Upper lobe of left lung (tissue), 6 donors: ENCODE measurements at regions not wholly inside any gene's neighbourhood (a gene's known extent, or its start where the extent isn't known, plus 50 kb on each side); places are given as distances from the start of the nearest gene placed in this dataset.

Experiments
- ATAC-seq, 2 donors: fragments of 200-7000 bp; cut with Tn5 transposase; one replicate each; pipeline ENCODE4 v1.9.1; 2022; ENCODE audit warnings: mild to moderate bottlenecking in 2 of 2, moderate library complexity in 2 of 2; ENCODE audit not compliant: low FRiP score in 2 of 2
- DNase-seq, 2 donors: peaks; one replicate each; pipeline ENCODE4 v3.0.0-alpha.2; 2019 to 2020
- H3K27ac ChIP-seq, 4 donors: fragments of 200-600 bp; sonication (generic); one replicate each; pipeline ENCODE4 v1.5.1; 2016 to 2019
- H3K27me3 ChIP-seq, 4 donors: fragments of 200-600 bp; sonication (generic); one replicate each; pipeline ENCODE4 v1.5.1; 2017 to 2019
- H3K36me3 ChIP-seq, 4 donors: fragments of 200-600 bp; sonication (generic); one replicate each; pipeline ENCODE4 v1.5.1; 2016 to 2019
- H3K4me1 ChIP-seq, 4 donors: fragments of 200-600 bp; sonication (generic); one replicate each; pipeline ENCODE4 v1.5.1; 2018 to 2019
- H3K4me3 ChIP-seq, 4 donors: fragments of 200-600 bp; sonication (generic); one replicate each; pipeline ENCODE4 v1.5.1; 2017 to 2019; ENCODE audit warnings: mild to moderate bottlenecking in 2 of 4, moderate library complexity in 1 of 4
- H3K9me3 ChIP-seq, 4 donors: fragments of 200-600 bp; sonication (generic); one replicate each; pipeline ENCODE4 v1.5.1; 2018 to 2019
- CTCF ChIP-seq, 6 experiments: fragments of 450-650 bp in 4 of 6; fragments of 200-600 bp in 2 of 6; sonication (generic) in 2 of 6; IDR thresholded peaks; one replicate each; pipeline ENCODE4 v1.5.1; 2016 to 2019; ENCODE audit warnings: antibody characterized with exemption in 6 of 6
- EP300 ChIP-seq, 4 donors: sonication (generic); formaldehyde crosslinking; IDR thresholded peaks; one replicate each; pipeline ENCODE4 v1.5.1; 2017; ENCODE audit warnings: antibody characterized with exemption in 4 of 4, control low read depth in 2 of 4
- POLR2A ChIP-seq, 4 donors: fragments of 450-650 bp; IDR thresholded peaks; one replicate each; pipeline ENCODE4 v1.5.1; 2016 to 2017; ENCODE audit warnings: antibody characterized with exemption in 4 of 4, mild to moderate bottlenecking in 2 of 4
- POLR2AphosphoS5 ChIP-seq, 2 donors: sonication (generic); formaldehyde crosslinking; IDR thresholded peaks; one replicate each; pipeline ENCODE4 v1.5.1; 2017; ENCODE audit warnings: antibody characterized with exemption in 2 of 2
- WGBS, 2 donors: methylation state at CpG; one replicate each; pipeline ENCODE4 v1.1.5; 2017 to 2018; 5-methylcytosine and 5-hydroxymethylcytosine counted together
- donor health status: DM: no; HTN: no; CAD: no; lungs with moderate emphysema.
- donor health status: DM: no; HTN: yes; CAD: no; lungs with severe emphysema.

GRCh38 chr7:54345746-54346145, 196.4 kb upstream of the VSTM2A start:
- Histone ChIP-seq H3K9me3 (no peaks in the 10 kb centered on the region), H3K4me3 (no peak overlapping the region), H3K4me1 (no peaks in the 10 kb centered on the region), H3K27ac (no peak overlapping the region), H3K27me3 (no peaks in the 10 kb centered on the region), H3K36me3 (no peaks in the 10 kb centered on the region)
- 74 to 90% methylated on average over 1 of the region's 1 CpG for WGBS, 2 donors
- TF ChIP-seq POLR2AphosphoS5 (IDR thresholded peaks at IDR 0.05): no peak
- TF ChIP-seq EP300 (IDR thresholded peaks at IDR 0.05): no peak
- no peak for TF ChIP-seq CTCF (IDR thresholded peaks at IDR 0.05)
- TF ChIP-seq POLR2A (IDR thresholded peaks at IDR 0.05): no peak
- no peak for DNase-seq
- no peak for ATAC-seq

- DNase-seq (no peak), ATAC-seq (no peak)
- H3K27me3 ChIP-seq: no peaks in the 10 kb centered on the region
- peaks cover 0 to 3% (median 0%) of the 10 kb centered on the region in 4 donors for H3K9me3 ChIP-seq
- WGBS, 2 donors: 72 to 73% methylated on average over 3 of the region's 3 CpGs
- H3K4me3 ChIP-seq: no peak overlapping the region
- no peaks in the 10 kb centered on the region for H3K36me3 ChIP-seq
- TF ChIP-seq EP300 (IDR thresholded peaks at IDR 0.05) (no peak), POLR2A (IDR thresholded peaks at IDR 0.05) (no peak), POLR2AphosphoS5 (IDR thresholded peaks at IDR 0.05) (no peak), CTCF (IDR thresholded peaks at IDR 0.05) (no peak)
- no peak overlapping the region for H3K27ac ChIP-seq
- H3K4me1 ChIP-seq: no peaks in the 10 kb centered on the region
Measured at GRCh38 chr7:54349229-54349628, 192.9 kb upstream of the VSTM2A start.

GRCh38 chr7:54354436-54354835, 187.7 kb upstream of the VSTM2A start:
- Histone ChIP-seq H3K36me3 (no peaks in the 10 kb centered on the region), H3K4me3 (no peak overlapping the region), H3K27me3 (no peaks in the 10 kb centered on the region), H3K27ac (no peak overlapping the region), H3K4me1 (no peaks in the 10 kb centered on the region), H3K9me3 (peaks cover 0 to 3% (median 0%) of the 10 kb centered on the region in 4 donors)
- TF ChIP-seq CTCF (IDR thresholded peaks at IDR 0.05) (no peak), EP300 (IDR thresholded peaks at IDR 0.05) (no peak), POLR2AphosphoS5 (IDR thresholded peaks at IDR 0.05) (no peak), POLR2A (IDR thresholded peaks at IDR 0.05) (no peak)
- WGBS, 2 donors: 71 to 78% methylated on average over 8 of the region's 8 CpGs
- ATAC-seq: no peak
- DNase-seq: no peak

GRCh38 chr7:54355842-54356241, 186.3 kb upstream of the VSTM2A start:
- 69 to 87% methylated on average over 1 of the region's 1 CpG for WGBS, 2 donors
- peaks cover 0 to 3% (median 0%) of the 10 kb centered on the region in 4 donors for H3K9me3 ChIP-seq
- no peaks in the 10 kb centered on the region for H3K27me3 ChIP-seq
- no peak overlapping the region for H3K4me3 ChIP-seq
- no peaks in the 10 kb centered on the region for H3K36me3 ChIP-seq
- H3K27ac ChIP-seq: no peak overlapping the region
- ATAC-seq (no peak), DNase-seq (no peak)
- H3K4me1 ChIP-seq: no peaks in the 10 kb centered on the region
- TF ChIP-seq EP300 (IDR thresholded peaks at IDR 0.05): no peak
- no peak for TF ChIP-seq POLR2AphosphoS5 (IDR thresholded peaks at IDR 0.05)
- no peak for TF ChIP-seq POLR2A (IDR thresholded peaks at IDR 0.05)

DNA sequence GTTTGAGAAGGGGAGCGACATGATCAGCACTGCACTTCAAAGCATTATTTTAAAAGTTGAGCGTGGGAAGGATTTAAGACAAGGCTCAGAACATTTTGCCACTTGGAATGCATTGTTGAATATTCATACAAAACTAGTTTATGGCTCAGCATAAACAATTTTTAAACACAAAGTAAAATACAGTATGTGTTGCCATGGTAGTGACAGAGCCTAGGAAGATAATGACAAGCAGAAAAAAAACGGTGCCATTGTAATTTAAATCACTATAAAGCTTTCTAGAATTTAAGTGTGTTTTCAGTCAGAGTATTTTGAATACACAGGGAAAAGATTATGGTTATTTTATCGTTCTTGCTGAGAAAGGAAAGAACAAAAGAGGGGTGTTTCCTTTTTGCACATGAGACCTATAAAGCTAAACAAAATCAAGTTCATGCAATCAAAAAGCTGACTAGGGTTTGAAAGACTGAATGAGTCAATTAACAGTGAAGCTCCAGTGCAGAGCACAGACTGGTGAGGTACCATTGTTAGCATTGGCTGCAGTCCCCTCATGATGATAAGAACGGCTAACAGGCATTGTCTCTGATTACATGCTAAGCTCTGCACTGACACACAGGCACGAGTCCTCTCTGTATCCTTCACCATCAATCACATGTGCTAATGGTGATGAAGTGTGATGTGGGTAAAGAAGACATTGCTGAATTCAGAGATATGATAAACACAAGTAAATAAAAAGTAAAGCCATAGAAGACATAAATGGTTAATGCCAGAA, 181.9 kb upstream of the VSTM2A start:
- no peaks in the 10 kb centered on the region for H3K4me1 ChIP-seq
- H3K9me3 ChIP-seq: no peaks in the 10 kb centered on the region
- no peak overlapping the region for H3K4me3 ChIP-seq
- no peaks in the 10 kb centered on the region for H3K27me3 ChIP-seq
- DNase-seq: no peak
- H3K36me3 ChIP-seq: no peaks in the 10 kb centered on the region
- 58 to 59% methylated on average over 6 of the region's 6 CpGs for WGBS, 2 donors
- no peak for TF ChIP-seq EP300 (IDR thresholded peaks at IDR 0.05)
- no peak for TF ChIP-seq CTCF (IDR thresholded peaks at IDR 0.05)
- no peak for TF ChIP-seq POLR2A (IDR thresholded peaks at IDR 0.05)
- TF ChIP-seq POLR2AphosphoS5 (IDR thresholded peaks at IDR 0.05): no peak
- no peak overlapping the region for H3K27ac ChIP-seq
- ATAC-seq: no peak
